ENCODE measurements at regions not wholly inside any gene's neighbourhood (a gene's known extent, or its start where the extent isn't known, plus 50 kb on each side); places are given as distances from the start of the nearest gene placed in this dataset.
"Not testable (repeated sequence)": the region's sequence is repeated elsewhere in the genome, so short reads cannot be mapped to it uniquely, and the experiment has no call there.

DNA sequence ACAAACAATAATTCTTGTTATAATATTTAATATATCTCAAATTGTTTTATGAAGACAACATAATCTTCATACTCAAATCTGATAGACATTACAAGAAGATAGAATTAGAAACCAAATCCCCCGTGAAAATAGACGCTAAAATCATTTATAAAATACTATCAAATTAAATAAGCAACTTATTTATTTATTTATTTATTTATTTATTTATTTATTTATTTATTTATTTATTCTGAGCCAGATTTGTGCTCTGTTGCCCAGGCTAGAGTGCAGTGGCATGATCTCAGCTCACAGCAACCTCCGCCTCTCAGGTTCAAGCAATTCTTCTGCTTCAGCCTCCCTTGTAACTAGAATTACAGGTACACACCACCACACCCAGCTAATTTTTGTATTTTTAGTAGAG is 294.9 kb upstream of the MAGEC2 start:
- no peak for DNase-seq (ENCODE audit: low read depth)

DNA sequence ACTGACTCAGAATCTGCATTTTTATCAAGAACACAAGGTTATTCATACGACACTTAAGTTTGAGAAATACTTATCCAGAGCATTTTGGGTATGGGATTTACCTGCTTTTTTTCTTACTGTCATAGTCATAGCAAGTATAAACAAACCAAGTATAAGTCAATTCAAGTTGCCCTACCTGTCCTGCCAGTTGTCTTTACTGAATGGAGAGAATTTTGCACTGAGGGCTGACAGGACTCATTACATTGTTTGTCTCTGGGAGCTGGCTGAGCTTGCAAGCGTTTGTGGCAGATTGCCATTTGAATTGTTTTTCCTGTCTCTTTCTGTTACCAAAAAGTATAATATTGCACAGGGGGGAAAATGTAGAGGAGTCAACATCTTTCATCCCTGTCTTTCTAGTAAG is 278.9 kb upstream of the MAGEC2 start:
- no peak for DNase-seq (ENCODE audit: low read depth)

DNA sequence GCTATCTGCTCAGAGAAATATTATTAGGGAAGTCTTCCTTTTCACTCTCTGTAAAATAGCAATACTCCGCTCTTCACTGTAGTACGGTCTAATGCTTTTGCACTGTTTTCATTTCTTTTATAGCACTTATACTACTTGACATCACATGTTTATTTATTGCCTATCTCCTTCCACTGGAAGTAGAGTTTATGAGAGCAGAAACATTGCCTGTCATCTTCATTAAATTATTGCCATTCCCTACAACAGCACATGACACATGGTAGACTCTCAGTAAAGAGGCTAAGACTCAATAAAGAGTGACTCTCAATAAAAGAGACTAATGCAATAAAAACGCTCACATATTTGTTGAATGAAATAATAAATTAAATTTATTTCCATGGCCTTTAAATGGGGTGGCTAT is 241.3 kb upstream of the MAGEC2 start:
- DNase-seq (ENCODE audit: low read depth) = no peak

DNA sequence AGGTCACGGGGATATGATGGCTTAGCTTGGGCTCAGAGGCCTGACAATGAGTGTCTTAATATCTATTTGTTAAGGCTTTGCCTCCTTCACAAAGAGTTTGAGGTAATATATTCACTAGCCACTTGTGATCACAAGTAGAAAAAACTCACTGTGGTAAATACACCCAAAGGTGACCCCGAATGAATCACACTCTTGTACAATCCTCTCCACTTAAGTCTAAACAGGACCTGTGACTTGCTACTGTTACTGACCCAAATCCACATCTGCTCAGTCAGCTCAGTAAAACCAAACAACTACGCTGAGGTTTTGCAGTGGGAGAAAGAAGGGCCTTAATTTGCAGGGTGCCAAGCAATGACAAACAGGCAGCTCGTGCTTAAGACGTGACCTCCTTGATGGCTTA is 223.8 kb upstream of the MAGEC2 start:
- no peak for DNase-seq (ENCODE audit: low read depth)

DNA sequence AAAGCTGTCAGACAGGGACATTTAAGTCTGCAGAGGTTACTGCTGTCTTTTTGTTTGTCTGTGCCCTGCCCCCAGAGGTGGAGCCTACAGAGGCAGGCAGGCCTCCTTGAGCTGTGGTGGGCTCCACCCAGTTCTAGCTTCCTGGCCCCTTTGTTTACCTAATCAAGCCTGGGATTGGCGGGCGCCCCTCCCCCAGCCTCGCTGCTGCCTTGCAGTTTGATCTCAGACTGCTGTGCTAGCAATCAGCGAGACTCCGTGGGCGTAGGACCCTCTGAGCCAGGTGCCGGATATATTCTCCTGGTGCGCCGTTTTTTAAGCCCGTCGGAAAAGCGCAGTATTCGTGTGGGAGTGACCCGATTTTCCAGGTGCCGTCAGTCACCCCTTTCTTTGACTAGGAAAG is 185.9 kb upstream of the MAGEC2 start:
- not testable (repeated sequence) for DNase-seq (ENCODE audit: low read depth)

DNA sequence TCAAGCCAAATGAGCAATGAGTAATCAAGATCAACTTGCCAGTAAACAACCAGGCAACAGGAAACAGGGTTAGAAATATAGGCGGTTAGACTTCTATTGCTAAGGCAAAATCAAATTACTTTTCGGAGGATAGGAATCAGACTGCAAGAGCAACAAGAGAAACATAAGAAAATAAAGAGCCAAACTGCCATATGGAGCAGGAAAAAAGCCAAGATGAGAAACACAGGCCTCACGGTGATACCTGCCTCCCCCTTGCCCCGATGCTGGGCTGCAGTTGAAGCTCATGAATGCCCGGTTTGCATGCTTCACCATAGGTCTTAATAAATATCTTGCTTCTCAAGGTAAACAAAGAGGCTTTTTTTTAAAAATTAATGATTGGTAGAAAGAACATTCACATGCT is 158.4 kb upstream of the MAGEC2 start:
- DNase-seq (ENCODE audit: low read depth) = no peak

DNA sequence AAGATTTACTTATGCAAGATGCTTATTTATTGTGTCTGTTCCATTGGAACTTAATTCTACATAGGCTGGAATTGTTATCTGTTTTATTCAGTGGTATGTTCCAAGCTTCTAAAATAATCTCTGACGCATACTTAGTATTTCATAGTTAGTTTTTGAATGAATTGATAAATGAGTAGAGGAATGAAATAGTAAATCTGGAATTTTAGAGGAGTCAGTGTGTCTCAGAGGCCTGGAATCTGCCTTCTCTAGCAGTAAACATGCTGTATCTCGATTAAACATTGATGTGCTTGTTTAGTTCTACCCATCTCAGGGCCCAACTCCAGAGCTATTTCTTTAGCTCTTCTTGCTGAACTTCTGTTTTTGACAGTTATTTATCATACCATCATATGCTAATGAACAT is 154.2 kb upstream of the MAGEC2 start:
- no peak for DNase-seq (ENCODE audit: low read depth)

DNA sequence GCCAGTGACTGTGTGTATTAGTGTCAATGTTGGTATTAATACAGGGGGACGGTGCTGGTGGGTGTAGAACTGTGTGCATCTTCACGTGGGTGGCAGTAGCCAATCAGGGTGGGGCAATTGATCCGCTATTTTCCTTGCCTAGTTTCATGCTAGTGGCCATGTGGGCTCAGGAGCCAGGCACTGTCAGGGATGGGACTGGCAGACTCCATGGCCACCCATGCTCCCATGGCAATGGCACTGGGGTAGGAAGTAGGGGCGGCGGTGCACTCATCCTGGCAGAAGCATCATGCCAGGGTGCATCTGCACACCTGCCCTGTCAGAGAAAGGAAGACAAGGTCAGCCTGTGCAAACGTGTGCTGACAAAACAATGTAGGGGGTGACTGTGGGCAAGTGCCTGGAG is 122.1 kb upstream of the MAGEC2 start:
- no peak for DNase-seq (ENCODE audit: low read depth)

DNA sequence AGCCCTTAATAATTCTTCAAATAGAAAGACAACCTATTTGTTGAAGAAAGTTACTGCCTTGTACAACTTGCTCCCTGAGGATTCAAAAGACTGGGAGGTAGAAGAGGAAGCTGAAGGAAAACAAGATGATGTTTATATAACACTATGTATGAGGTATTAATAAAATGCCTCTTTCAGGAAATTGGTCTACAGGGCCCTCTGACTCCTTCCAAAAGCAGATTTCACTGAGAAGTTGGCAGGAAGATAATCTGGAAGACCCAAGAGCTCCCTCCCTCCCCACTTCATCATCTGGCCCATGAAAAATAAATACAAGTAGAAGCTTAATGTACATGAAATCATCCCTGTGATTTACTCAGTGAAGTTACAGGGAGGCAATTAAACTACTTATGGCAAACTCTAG is 107.5 kb upstream of the MAGEC2 start:
- DNase-seq (ENCODE audit: low read depth) = no peak

DNA sequence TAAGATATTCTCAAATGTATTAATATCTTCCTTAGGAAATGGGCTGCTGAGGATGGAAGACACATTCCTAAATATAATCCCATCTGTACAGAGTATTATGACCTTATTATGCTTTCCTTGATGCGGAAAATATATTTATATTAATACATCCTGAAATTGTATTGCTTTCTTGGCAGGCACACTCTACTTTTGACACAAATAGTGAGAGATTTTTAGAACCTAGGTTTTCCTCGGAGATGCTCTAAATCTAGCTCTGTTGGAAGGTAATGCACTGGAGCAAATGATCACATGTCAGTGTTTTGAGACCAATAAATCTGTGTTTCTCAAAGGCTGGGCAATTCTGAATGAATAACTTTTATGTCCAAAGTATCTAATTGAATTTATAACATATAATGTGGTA is 94.3 kb upstream of the MAGEC2 start:
- DNase-seq (ENCODE audit: low read depth) = no peak

DNA sequence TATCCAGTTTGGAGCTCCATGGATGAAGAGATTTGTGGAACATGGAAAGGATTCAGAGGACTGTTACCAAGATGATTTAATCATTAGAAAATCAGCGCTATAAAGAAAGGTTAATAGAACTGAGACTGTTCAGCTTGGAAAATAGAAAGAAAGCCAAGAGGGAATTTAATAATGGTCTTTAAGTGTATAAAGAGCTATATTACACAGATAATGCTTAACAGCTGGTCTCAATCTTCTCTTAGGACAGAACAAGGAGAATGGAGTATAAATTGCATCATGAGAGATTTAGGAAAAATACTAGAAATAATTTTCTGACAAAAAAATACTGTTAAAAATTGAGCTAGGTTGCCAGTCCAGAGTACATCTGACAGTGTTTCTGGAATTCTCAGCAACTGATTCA is 91.3 kb upstream of the MAGEC2 start:
- DNase-seq (ENCODE audit: low read depth) = no peak

DNA sequence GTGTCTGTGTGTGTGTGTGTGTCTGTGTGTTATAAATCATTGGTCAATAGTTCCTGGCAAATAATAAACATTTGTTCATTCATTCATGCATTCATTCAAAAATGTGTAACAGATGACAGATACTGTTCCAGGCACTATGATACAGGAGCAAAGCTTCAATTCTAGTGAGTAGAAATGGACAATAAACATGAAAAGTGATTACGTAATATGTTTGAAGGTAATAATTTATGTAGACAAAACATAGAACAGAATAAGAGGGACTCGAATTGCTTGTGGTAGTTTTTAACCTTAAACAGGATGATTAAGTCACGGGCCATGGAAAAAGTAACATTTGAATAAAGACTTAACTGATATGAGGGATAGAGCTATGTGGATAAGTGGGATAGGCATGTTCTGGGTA is 90.1 kb upstream of the MAGEC2 start:
- no peak for DNase-seq (ENCODE audit: low read depth)

DNA sequence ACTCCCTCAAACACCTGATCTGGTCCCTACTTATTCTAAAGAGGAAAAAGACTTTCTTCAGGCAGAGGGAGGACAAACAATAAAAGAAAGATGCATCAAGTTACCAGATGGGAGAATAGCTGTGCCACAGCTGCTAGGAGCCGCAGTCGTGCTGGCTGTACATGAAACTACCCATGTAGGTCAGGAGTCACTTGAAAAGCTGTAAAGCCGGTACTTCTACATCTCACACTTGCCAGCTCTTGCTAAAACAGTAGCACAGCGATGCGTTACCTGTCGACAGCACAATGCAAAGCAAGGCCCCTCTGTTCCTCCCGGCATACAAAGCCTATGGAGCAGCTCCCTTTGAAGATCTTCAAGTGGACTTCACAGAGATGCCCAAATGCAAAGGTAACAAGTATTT is 65.1 kb upstream of the MAGEC2 start:
- not testable (repeated sequence) for DNase-seq (ENCODE audit: low read depth)

DNA sequence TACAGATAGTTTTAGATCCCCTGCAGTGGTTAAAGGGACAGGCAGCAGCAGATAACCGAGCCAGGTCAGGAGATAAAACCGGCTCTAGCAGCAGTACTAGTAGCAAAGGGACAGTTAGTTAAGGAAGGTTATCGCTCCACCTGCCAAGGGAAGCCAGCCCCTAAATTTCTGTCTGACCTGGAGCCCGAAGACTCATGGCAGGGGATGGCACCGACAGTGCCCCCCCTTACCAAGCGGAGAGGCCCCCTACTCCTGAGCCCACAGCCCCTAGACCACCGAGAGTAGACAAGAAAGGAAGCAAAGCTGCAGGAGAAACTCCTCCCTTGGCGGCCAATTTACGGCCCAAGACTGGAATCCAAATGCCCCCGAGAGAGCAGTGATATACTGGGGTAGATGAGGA is 61.3 kb upstream of the MAGEC2 start:
- DNase-seq (ENCODE audit: low read depth) = no peak

DNA sequence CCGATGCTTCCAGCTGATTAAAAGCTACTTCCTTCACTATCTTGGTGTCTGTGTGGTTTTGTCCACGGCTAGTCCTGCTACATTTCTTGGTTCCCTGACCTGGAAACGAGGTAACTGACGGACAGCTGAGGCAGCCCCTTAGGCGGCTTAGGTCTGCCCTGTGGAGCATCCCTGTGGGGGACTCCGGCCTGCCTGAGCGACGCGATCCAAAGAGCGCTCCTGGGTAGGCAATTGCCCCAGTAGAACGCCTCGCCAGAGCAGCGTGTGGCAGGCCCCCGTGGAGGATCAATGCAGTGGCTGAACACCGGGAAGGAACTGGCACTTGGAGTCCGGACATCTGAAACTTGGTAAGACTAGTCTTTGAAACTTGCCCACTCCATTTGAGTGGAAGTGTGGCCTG is 60.5 kb upstream of the MAGEC2 start:
- not testable (repeated sequence) for DNase-seq (ENCODE audit: low read depth)

DNA sequence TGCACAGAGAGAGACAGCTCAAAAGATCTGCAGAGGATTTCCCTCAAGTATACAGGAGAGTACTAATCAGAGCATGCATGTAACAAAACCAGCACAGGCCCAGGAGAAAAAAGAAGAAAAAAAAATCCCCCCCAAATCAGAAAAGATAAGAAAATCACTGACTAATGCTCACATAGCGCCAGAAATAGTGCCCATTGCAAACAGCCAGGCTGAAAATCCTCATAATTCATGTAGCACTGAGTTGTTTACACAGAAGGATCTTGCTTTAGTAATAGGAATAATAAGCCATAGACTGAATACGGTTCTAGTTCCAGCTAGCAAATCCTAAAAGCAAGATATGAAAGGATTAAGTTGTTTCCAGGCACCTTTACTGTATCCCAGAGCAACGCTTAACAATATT is 51.8 kb upstream of the MAGEC2 start:
- no peak for DNase-seq (ENCODE audit: low read depth)
